ENCODE measurements at regions not wholly inside any gene's neighbourhood (a gene's known extent, or its start where the extent isn't known, plus 50 kb on each side); places are given as distances from the start of the nearest gene placed in this dataset.

DNA sequence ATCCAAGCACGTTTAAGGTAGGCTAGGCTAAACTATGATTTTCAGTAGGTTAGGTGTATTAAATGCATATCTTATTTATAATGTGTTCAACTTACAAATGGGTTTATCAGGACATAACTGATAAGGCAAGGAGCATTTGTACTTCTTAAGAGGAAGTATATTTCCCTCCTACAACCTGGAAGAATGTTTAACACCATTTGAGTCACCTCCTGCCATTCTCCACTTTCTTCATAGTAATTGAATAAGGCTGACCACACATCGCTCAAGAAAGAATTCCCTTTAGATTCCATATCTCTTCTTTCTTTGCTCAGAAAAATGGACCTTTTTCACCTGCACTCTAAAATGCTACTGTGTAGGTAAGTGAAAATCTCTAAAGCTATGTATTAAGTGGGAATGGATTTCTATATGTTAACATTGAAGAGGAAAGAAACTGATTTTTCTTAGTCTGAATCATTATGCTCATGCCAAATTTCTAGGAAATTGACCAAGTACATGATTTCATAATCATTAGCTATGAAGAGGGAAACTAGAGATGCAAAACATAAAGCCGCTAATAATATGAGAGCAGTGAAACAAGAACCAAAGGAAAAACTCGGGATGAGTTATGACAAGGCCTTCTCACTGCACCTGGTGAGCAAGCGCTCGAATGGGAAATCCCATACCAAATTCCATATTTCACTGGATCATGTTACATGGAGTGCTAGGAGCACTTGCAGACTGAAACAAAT is 210.4 kb downstream of the ALDH8A1 start:
- DNase-seq (ENCODE audit: low spot score), result no peak

DNA sequence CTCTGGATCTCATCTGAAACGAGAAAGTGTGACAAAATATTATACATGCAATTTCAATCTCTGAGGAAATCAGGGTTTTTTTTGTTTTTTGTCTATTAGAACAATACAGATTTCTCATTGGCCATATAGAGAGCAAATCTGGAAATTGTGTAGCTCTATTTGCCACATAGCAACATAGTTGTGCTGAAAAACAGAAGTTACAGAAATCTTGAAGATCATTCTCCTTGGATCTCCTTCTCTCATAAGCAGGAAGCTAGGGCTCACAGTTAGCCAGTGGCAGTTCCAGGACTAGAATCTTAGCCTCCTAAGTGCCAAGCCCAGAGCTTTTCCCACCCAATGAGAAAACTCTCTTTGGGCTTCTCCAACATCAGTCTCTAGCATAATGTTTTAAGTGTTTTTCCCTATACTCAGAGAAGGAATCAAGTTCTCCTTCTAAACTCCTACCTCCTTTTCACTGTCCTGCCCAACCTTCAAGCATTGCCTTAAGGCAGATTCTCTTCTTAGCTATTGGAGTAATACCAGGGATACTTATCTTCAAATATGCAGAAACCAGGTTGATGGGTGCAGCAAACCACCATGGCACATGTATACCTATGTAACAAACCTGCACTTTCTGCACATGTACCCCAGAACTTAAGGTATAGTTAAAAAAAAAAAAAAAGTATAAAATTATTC is 211.6 kb downstream of the ALDH8A1 start:
- no peak for DNase-seq (ENCODE audit: low spot score)

DNA sequence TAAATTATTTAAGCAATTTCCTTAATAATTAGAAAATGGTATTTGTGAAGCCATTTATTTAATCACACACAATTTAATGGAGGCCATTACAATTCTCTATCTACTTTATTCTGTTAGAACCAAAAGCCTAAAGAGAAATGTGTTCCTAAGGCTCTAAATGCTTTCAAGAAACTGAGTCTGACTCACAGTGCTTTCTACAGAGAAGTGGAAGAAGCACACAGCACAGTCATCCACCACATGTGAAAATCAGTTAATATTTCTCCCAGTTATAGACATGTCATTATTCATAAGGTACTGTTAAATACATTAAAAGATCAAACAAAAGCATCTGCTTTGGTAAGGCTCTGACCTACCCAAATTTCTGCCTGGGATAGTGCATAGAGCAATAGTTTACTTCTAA is 214.4 kb downstream of the ALDH8A1 start:
- no peak for DNase-seq (ENCODE audit: low spot score)

DNA sequence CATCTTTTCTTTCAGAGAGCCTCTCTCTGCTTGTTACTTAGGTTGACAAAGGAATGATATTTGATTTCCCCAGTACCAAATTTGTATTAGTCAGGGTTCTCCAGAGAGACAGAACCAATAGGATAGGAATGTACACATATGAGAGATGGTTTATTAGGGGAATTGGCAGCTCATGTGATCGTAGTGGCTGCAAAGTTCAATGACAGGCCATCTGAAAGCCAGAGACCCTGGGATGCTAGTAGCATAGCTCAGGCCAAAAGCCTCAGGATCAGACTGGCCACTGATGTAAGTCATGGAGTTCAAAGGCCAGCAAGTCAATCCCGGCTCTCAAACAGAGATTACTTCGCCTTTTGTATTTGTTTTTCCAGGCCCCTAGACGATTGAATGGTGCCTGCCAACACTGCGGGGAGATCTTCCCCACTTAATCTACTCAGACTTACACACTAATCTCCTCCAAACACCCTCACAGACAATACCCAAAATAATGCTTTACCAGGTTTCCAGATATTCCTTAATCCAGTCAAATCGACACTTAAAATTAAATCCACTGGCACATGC is 215.5 kb downstream of the ALDH8A1 start:
- DNase-seq (ENCODE audit: low spot score), result no peak

DNA sequence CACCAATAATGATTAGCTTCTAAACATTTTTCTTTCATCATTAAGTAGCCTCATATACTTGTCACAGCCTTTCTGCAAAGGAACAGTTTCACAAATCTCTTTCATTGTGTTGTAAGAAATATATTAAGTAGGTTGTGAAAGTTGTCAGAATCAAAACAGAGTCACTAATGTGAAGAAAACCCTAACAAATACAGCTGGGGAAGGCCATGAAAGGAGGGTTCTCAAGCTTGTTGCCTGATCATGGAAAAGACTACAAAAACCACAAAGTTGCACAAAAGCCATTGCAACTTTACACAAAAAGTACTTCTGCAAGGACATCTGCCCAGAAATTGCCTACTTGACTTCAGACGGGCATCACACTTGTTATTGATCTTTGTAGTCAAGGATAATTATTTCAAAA is 216.1 kb downstream of the ALDH8A1 start:
- DNase-seq (ENCODE audit: low spot score), result no peak

DNA sequence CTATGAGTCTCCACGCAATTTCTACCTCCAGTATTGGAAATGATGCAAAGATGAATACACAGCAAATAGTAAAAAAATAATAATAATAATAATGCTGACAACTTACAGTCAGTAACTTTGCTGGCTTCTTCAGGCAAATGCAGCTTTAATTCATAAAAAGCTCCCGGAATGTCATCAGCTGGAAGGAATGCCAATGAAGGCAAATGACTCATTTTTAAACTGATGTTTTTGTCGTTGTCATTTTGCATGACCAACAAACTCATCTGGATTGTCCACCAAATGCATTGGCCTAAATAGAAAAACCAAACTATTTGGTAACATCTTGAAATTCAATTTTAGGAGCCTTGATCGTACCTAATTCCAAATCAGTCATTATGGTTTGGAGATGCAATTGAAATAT is 217.1 kb downstream of the ALDH8A1 start:
- no peak for DNase-seq (ENCODE audit: low spot score)

DNA sequence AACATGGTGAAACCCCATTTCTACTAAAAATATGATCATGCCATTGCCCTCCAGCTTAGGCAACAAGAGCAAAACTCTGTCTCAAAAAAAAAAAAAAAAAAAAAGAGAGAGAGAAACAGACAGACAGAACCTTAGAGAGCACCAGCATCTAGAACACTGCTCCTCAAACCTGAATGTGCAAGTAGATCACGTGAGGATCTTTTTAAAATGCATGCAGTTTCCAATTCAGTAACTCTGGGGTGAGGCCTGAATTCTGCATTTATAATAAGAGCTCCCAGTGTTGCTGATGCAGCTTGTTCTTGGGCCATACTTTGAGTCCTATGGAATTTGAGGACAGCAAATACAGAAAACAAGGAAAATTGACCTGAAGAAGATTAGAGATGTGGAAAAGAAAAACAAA is 218.3 kb downstream of the ALDH8A1 start:
- DNase-seq (ENCODE audit: low spot score), result no peak

DNA sequence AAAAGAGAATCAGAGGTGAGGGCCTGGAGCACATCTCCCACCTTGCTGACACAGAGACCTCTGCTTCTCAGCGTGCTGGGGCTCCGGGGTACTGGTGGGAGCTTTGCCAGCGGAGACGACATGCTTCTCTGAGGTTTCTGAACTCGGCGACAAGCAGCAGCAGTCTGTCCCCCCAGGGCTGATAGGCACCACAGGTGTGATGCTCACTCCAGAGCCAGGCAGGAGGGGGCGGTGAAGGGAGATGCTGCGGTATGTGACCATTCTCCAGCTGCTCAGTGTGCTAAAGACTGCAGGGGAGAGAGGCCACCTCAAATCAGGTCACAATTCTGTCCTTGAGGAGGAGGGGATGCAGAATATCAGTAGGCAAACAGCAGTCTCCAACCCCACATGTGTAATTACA is 219.9 kb downstream of the ALDH8A1 start:
- no peak for DNase-seq (ENCODE audit: low spot score)

DNA sequence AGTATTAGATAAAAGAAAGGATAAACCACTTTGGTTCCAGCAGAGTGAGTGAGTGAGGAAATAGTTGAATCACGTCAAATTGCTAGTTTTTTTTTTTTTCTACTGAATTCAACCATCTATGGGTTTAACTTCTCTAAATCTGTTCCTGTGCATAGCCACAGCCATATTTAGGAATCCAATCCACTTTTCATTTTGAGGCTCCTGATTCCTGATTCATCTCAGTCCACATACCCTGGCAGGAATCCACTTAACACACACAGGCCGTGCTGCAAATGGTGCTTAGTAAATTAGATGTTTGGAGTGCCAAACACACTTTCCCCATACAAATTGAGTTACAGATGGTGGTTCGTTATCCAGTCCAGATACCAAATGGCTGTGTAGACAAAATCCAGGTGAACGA is 220.3 kb downstream of the ALDH8A1 start:
- no peak for DNase-seq (ENCODE audit: low spot score)

DNA sequence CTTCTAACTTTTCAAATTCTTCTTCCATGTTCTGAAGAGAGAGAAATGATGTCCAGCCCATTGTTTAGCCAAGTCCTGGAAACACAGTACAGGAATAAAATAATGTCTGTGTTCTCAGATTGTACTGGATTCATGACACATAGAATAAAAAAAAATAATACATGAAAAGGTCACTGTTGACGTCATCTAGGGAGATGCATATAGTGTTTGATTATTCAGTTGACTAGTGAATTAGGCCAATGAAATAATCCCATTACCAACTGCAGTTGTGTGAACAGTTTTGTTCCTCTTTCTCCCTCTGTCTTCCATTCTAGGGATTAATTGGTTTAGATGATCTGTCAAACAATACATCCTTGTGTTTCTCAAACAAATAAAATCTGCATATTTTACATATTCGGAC is 222.8 kb downstream of the ALDH8A1 start:
- no peak for DNase-seq (ENCODE audit: low spot score)

DNA sequence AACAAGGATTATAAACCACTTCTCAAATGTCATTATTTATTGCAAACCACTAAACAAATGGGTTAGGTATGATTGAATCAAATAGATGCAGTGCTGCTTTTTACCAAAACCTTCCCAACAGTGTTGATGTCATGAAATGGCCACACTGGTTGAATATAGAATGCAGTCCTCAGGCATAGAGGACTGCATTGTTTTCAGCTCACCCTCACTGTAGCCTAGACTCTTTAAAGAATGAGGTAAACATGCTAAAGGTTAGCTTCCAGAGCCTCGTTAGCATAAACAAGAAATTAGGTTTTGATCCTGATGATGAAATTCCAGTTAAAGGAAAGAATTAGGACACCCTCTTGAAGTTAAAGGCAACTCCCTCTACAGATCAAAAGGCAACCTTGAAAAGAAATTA is 224.3 kb downstream of the ALDH8A1 start:
- DNase-seq (ENCODE audit: low spot score), result no peak

DNA sequence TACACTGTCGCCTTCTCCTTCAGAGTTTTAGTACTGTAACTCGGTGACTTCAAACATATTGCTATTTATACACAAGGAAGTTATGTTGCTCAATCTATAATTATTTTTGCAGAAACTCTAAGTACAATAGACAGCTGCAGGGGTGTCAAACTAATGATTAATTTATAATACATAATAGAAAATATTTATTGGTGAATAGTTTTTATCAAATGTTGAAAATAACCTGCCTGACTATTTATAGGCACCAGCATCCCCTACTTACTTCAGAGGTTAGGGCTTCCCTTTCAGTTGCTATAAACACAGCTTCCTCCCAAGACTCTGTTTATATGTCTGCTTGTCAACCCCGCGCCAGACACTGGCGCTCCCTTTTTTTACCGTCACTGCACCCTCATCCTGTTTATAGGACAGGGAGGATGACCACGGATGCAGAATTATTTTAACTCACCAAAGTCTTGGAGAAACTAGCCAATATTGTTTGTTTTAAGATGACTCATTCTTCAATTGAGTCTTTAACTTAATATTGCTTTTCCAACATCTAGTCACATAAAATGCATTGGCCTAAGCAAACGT is 225.0 kb downstream of the ALDH8A1 start:
- DNase-seq (ENCODE audit: low spot score), result no peak

DNA sequence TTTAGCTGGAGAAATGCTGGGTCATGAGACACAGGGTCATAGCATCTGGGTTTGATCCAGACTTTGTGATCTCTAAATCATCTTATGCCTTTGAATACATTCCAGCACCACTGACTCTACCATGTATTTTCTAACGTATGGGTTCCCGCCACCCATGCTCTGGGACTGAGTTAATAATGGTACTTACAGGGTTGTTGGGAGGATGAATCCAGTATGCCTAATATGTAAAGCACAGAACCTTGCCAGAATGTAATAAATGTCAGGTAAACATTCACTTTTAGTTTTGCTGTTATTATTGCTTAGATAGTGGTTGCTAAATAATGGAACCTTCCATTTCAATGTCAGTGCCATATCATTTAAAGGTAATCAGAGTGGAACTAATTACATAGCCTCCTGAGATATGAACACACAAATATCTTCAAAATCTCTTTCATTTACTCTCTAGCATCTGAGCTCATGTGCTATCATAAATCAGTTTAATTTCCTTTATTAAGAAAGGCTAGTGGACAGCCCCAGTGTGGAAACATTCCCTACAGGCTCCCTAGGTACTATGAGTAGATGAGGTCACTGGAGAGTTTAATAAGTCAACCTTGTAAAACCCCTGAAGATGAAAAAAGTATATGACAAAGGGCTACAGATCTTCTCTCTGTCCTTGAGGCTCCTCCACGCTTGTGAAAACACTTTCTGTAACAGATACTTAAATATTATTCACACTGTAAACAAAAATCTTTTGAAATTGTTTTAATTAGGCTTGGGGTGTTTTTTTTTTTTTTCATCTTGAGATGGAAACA is 226.6 kb downstream of the ALDH8A1 start:
- no peak for DNase-seq (ENCODE audit: low spot score)

DNA sequence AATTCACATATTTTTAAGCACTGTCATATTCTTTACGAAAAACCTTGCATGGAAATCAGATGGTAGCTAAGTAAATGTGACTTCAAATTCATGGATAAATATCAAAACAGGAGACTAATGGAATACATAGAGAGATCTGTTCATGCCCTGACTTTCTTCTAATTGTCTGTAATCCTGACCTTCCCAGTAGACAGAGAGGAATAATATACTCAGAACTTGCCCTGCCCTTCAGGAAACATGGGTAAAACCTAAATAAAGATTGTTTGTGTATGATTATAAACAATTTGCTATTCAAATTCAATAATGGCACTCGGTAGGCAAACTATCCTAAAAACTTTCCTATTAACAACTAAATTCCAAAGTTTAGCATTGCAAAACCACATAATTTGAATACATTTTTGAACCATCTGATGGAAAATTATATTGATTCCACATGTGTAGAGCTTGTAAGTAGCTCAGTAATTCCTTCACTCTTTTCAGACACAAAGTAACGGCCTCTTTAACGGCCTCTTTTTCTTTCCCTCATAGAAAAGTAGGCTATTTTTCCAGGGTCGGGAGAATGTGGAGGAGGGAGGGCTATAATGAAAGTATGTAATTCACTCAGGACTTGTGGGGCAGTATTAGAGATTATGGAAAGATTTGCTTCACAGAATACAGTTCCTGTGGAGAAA is 227.6 kb downstream of the ALDH8A1 start:
- no peak for DNase-seq (ENCODE audit: low spot score)

DNA sequence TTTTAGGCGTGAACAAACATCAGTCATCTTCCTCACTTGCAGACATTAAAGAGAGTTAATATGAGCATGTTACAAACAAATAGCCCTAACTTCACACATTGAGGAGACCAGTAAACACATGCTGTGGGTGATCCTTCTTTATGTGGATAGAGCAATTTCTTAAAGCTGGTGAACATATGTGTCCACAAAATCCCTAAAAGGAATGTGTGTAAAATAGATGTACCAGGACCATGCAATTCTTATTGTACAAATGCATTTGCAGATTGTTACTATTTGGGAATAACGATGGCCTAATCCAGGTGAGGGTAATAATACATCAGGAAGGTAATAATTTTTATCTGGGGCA is 228.9 kb downstream of the ALDH8A1 start:
- no peak for DNase-seq (ENCODE audit: low spot score)

DNA sequence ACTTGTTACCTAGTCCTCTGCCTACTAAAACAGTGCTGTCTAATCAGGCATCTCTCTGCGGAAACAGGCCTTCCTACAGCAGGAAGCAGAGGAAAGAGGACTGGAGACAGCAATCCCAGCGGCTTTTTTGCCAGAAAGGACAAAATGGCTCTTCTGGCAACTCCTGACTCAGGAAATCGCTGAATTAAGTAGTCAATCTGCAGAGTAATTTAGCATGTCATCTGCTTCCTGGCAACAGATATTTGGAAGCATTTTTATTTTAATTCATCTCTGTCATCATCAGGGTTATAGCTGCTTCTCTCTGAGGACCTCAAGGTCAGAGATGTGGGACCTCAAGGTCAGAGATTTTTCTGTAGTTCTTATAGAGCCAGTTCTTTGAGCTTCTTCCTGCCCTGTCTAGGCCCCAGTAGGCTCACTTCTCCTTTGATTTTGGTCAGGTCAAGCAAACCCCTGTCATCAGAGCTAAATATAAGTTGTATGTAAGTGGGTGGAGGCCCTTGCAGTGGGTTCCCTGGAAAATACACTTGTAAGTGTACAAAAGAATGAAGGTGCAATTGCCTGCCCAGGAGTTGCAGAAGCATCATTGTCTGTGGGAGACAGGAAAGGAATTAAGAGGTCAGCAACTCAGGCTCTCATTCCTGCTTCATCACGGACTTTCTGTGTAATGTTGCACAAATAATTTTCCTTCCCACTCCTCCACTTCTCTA is 229.4 kb downstream of the ALDH8A1 start:
- no peak for DNase-seq (ENCODE audit: low spot score)

DNA sequence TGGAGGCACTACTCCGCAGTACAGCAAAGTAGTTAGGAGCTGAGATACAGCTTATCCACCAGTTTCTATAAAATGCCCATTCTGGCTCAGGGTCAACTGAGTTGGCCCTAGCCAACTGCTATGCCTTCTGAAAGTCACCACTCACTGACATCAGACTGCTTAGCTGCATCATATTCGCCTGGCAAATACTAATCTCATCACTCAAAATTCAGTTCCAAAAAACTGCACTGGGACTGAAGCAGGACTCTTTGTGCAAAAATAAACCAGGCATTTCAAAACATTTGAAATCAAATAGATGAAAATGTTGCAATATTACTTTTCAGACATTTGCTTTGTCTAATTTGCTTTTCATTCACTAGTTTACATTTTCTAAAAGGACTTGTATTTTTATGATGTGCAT is 230.0 kb downstream of the ALDH8A1 start:
- DNase-seq (ENCODE audit: low spot score), result no peak

DNA sequence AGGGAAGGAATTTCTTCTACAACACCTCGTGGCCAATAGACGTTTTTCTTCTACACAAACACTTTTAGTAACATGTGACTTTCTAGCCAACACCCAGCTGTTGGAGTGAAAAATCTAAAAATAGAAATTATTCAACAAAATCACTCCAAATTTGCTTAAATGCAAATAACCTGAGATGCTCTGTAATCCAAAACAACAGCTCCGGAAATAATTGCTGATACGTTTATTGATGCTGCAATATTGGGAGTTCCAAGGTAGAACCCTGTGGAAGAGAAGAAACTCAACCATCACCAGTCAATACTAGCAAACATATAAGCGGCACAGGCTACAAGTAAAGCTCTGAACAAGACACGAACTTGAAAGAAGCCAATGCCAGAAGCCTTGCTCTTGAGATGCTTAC is 230.6 kb downstream of the ALDH8A1 start:
- DNase-seq (ENCODE audit: low spot score), result no peak

DNA sequence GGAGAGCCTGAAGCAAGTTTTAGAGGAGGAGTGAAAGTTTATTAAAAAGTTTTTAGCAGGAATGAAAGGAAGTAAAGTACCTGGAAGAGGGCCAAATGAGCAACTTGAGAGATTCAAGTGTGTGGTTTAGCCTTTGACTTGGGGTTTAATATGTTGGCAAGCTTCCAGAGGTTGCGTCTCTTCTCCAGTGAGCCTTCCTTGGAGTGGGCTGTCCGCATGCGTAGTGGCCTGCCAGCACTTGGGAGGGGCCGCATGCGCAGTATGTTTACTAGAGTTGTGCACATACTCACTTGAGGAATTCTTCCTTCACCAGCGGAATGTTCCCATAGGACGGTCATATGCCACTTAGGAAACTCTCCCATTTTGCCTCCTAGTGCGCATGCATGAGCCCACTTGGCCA is 235.2 kb downstream of the ALDH8A1 start:
- DNase-seq (ENCODE audit: low spot score), result no peak

DNA sequence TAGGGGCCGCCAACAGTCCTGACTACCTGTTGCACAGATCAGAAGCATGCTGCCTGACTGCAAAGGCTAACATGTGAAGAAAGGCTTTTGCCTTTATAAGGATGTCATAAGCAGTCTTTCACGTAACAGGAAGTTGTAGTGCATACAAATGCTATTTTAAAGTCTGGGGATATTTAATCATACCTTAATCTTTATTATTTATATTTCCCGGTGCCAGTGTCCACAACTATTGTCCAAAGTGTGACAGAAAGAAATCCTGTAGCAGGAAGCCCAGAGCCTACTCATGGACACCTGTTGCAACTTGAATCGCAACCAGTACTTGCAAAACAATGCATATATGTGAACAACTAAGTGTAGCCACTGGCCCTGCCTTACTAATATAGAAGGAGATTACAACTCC is 235.8 kb downstream of the ALDH8A1 start:
- DNase-seq (ENCODE audit: low spot score), result no peak

DNA sequence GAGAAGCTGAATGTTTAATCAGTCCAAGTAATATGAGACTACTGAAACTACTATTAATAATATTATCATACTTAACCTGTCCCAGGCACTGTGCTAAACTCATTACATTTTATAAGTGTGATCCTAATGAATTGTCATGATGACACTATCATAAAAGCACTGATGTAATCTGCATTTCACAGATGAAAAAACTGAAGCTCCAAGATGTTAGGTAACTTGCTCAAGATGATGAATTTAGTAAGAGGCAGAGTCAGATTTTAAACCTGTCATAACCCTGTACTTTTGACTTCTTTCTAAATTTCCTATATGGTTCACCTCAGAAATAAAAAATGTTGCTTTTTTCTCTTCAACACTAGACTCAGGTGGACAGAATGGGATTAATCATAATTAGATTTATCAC is 237.6 kb downstream of the ALDH8A1 start:
- no peak for DNase-seq (ENCODE audit: low spot score)

All from putamen (tissue), 1 donor.